ENCODE measurements at regions not wholly inside any gene's neighbourhood (a gene's known extent, or its start where the extent isn't known, plus 50 kb on each side); places are given as distances from the start of the nearest gene placed in this dataset.

- no peak overlapping the region for H3K4me3 ChIP-seq (replicated peaks; ENCODE audit: low read depth, low read length)
- TF ChIP-seq CTCF (IDR thresholded peaks at IDR 0.05; ENCODE audit: low read length, missing control alignments): no peak
- DNase-seq (ENCODE audit: low read depth): peak; percentile 62
Measured at GRCh38 chr4:138507522-138507921, 265.4 kb upstream of the SLC7A11 start.

- DNase-seq (ENCODE audit: low read depth): no peak
- TF ChIP-seq CTCF (IDR thresholded peaks at IDR 0.05; ENCODE audit: low read length, missing control alignments): no peak
- no peak overlapping the region for H3K4me3 ChIP-seq (replicated peaks; ENCODE audit: low read depth, low read length)
Measured at GRCh38 chr4:138501614-138502013, 259.5 kb upstream of the SLC7A11 start.

GRCh38 chr4:138500869-138501268 lies 258.7 kb upstream of the SLC7A11 start:
- no peak for DNase-seq (ENCODE audit: low read depth)
- TF ChIP-seq CTCF (IDR thresholded peaks at IDR 0.05; ENCODE audit: low read length, missing control alignments): no peak
- no peak overlapping the region for H3K4me3 ChIP-seq (replicated peaks; ENCODE audit: low read depth, low read length)

- no peak for TF ChIP-seq CTCF (IDR thresholded peaks at IDR 0.05; ENCODE audit: low read length, missing control alignments)
- H3K4me3 ChIP-seq (replicated peaks; ENCODE audit: low read depth, low read length): no peak overlapping the region
- DNase-seq (ENCODE audit: low read depth): no peak
Measured at GRCh38 chr4:138499627-138500026, 257.5 kb upstream of the SLC7A11 start.

GRCh38 chr4:138494931-138495330 lies 252.8 kb upstream of the SLC7A11 start:
- DNase-seq (ENCODE audit: low read depth): peak; percentile 67
- H3K4me3 ChIP-seq (replicated peaks; ENCODE audit: low read depth, low read length): no peak overlapping the region
- TF ChIP-seq CTCF (IDR thresholded peaks at IDR 0.05; ENCODE audit: low read length, missing control alignments): peak; percentile 42

- no peak for TF ChIP-seq CTCF (IDR thresholded peaks at IDR 0.05; ENCODE audit: low read length, missing control alignments)
- DNase-seq (ENCODE audit: low read depth): no peak
Measured at GRCh38 chr4:138494116-138494515, 252.0 kb upstream of the SLC7A11 start.

GRCh38 chr4:138492176-138492575 lies 250.0 kb upstream of the SLC7A11 start:
- no peak for TF ChIP-seq CTCF (IDR thresholded peaks at IDR 0.05; ENCODE audit: low read length, missing control alignments)
- no peak overlapping the region for H3K4me3 ChIP-seq (replicated peaks; ENCODE audit: low read depth, low read length)
- no peak for DNase-seq (ENCODE audit: low read depth)

More at GRCh38 chr4:138494116-138494515, 252.0 kb upstream of the SLC7A11 start:
- no peak overlapping the region for H3K4me3 ChIP-seq (replicated peaks; ENCODE audit: low read depth, low read length)

Data from fibroblast of pulmonary artery (primary cell).